GM21447 (cell line): ENCODE measurements at regions not wholly inside any gene's neighbourhood (a gene's known extent, or its start where the extent isn't known, plus 50 kb on each side); places are given as distances from the start of the nearest gene placed in this dataset.
A peak's percentile ranks its signal among the peaks of the same experiment; 100 is the strongest.

ENCODE experiments used
- ATAC-seq: cut with Tn5 transposase; IDR thresholded peaks from one replicate; pipeline ENCODE4 v1.9.1; 2021; ENCODE audit not compliant: unreplicated experiment

DNA sequence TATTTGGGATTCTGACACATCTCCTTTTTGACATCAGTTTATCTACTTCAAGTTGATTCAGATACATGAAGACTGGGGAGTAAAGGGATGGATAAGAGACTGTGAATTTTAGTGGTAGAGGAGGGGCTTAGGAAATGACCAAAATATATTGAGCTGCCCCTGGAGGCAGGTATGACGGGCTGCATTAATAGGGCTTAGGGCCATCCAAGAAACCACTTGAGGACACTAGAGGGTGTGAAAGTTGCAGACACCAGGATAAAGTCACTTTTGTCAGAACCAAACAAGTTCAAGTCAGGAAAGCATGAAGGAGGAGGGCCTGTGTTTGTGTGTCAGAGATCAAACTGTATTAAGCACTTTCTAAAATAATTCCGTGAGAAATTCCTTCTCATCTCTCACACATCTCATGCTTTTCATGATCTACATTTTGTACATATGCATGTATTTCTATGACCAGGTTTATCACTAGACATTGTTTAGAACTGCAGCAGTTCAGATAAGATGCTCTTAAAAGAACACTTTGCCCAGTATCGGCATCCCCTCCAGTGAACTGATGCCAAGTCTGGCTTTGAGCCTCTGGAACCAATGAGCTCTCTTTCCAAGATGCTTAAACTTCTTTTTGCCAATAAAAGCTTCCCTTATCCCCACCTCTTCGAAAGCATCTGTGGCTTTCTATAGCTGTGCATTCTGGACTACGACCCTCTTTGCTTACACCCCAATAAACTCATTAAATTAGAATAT lies 136.9 kb downstream of the SLC38A1 start:
- ATAC-seq: no peak

DNA sequence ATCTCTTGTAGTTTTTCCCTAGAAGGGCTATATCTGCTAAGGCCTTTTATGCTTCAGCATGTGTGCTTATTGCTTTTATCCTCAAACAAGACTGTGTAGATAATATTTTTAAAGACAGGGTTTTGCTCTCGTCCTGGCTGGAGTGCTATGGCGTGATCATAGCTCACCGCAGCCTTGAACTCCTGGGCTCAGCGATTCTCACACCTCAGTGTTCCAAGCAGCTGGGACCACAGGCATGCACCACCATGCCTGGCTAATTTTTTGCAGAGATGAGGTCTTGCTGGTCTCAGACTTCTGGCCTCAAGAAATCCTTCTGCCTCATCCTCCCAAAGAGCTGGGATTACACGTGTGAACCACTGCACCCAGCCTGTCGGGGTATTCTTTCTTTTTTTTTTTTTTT lies 137.3 kb upstream of the SCAF11 start:
- ATAC-seq: no peak

DNA sequence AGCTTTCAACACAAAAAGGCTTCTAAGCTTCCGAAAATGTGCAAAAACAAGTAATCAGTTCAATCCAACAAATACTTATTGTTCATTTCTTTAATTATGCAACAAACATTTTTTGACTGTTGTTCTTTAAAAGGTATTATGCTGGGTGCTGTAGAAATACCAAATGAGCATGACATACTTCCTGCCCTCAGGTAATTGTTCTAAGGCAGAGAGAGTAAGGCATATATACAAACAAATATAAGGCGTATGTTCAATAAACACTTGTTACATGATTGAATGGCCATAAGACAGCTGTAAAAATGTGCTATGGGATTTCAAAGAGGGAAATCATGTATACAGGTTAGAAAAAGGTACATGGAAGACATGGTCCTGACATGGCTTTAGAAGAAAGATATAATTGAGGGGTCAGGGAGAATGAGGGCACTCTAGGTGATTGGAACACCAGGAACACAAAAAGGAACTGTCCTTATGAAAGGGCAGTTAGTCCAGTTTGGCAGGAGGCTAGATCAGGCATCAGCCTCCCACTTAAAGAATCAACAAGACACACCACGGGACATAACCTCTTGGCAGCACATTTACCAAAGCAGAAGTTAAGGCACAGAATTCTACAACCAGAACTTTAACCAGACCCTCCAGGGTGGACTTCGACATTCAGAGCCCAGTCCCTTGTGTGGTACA lies 135.8 kb upstream of the SCAF11 start:
- no peak for ATAC-seq

DNA sequence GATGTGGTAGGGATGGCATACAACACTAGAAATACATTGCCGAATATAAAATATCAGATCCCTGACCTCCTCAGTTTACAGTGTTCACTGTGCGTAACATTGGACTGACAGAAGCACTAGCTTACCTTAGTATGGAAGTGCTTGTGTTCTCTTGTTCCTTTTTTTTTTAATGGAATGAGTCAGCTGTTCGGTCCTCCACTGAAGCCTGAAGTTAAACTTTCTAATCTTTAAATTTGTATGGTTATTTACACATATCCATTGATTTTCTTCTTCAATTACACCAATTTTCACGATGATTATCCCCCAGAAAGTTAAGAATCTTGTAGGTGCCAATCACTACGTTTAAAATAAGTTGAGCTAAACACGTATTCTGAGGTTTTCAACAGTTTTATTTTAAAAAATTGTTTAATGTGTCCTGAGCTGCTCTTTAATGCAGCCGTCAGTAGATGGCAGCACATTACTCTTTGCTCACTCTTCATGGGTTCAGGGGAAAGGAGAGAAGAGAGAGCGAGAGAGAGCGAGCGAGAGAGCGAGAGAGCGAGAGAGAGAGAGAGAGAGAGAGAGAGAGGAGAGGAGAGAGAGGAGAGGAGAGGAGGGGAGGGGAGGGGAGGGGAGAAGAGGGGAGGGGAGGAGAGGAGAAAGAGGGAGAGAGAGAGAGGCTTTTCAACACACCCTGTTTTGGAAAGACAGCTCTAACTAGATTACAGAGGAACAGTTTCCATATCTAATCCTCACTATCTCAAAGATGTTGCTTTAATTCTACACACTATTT lies 134.7 kb upstream of the SCAF11 start:
- peak; percentile 80 for ATAC-seq

DNA sequence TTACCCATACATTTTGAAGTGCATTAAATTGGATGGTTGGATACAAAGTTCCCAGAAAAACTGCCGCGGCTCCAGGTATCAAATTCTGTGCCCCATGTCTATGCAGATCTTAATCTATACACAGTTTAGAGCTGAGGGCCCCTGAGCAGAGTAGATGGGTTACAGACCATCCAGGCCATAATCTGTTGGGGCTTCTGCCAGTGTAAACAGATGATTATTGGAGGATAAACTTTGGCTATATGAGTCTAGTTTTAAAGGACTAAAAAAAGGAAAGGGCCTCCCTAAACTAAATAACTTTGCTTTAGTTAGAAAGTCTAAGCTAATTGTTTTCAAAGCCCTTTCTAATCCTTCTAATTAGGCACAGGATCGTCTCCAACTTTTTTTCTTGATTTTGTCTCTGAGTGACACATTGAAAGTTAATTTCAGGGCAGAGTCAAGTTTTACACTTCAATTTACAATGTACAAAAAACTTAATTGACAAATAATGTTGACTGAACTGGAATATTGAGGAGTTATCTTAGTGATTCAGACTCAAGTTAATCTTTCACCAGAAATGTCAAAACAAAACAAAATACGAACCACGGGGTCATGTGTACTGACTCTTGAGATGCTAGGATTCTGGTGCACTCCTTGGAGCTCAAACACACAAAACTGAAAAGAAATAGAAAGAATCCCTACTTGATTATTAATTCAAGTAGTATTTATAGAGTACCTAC lies 133.9 kb upstream of the SCAF11 start:
- ATAC-seq: peak; percentile 44

DNA sequence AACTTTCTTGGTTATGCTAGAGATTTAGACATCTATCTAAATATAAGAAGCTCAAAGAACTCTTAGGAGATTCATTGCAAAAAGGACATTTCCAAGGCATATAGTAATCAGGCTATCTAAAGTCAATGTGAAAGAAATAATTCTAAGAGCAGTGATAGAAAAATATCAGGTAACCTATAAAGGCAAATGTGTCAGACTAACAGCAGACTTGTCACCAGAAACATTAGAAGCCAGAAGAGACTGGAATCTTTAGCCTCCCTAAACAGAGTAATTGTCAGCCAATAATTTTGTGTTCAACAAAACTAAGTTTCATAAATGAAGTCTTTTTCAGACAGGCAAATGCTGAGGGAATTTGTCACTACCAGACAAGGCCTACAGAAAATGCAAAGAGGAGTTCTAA lies 122.0 kb upstream of the SCAF11 start:
- ATAC-seq: no peak

DNA sequence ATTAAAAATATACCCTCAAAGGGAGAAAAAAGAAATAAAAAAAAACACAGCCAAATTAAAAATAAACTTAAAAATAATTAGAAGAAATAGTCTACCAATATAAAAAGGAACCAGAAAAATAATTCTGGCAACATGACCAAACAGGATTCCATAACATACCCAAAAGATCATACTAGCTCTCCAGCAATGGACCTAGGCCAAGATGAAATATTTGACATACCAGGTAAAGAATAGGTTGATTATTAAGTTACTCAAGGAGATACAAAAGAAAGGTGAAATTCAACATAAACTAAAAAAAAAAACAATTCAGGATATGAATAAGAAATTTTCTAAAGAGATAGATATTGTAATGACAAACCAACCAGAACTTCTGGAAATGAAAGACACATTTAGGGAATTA lies 121.3 kb upstream of the SCAF11 start:
- no peak for ATAC-seq

DNA sequence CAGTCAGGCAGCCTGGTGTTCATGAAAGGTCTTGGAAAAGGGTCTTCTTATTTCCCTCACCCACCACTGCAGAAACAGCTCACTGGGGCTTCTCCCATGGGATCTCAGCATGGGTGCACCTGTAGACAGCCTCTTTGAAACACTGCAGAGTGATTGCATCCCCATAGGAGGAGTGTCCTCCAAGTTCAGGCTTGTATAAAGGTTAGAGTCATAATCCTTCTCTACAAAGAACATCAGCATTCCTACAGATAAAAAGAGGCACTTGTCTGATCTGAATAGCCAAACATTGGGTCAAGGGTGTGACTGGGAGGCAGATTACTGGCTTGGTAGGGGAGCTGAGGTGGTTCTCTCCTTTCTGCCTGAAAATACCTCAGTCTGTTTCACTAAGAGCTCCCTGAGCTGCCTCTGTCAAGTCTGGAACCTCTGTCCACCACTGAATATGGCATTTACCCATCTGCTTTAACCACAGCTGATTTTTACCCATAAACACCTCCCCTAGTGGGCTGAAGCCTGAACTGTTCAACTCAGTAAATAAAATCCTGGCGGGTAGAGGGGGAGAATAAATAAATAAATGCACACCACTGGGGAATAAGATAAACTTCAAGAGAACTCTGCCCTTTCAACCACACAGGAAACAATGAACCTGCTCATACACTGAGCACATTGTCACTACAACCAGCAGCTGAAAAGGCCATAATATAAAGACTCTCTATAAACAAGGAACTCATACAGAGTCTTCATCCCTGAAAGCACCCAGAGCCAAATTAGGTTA lies 120.7 kb upstream of the SCAF11 start:
- no peak for ATAC-seq

DNA sequence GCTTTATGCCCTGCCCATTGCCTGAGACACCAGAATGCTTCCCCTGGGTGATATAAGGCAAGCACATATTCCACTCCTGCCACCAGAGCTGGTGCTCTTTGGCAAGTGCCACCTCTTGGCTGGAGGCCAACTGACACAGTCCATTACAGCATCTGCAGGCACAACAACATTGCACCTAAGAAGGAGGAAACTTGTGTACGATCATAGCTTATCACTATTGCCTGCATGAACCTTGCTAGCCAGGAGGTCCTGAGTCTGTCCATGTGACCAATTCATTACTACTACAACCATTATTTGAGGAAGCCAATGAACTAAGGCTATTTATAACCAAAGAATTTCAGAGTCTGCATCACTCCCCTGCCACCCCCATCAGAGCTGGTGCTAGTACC lies 119.8 kb upstream of the SCAF11 start:
- ATAC-seq: no peak

DNA sequence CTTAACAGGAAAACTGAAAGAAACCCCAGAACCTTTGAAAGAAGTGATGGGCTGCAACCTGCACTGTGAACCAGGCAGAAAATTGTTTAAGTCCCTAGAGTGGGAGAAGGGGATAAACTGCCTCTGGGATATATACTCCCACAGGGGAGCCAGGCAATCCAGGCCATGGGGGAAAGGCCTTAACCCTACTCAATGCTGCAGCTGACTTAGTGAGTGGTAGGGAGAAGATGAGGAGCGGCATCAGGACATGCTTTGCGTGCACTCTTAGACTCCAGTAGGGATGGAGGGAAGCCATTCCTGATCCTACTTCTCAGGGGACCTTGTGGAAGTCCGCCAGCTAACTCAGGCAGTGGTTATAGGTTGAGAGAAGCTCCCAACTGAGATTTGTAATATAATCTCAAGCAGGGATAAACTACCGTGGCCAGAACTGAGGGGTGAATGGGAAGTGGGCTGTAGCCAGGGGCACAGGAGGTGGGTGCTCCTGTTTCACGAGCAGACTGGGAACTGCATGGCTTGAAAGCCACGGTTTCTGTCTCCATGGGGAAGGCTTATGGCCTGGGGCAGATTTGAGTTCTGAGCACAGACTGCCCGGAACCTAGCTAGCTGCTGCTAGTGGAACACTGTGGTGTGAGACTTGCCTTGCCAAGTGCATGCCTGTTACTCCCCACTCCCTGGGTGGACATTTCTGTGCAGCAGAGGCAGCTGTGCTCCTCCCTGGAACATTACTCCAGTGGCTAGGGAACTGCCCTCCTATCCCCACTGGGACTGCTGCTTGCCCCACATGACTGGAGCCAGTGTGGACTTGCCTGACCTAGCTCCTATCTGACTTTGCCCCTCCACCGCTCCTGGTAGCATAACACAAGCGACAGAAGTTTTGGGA lies 119.2 kb upstream of the SCAF11 start:
- ATAC-seq: no peak

DNA sequence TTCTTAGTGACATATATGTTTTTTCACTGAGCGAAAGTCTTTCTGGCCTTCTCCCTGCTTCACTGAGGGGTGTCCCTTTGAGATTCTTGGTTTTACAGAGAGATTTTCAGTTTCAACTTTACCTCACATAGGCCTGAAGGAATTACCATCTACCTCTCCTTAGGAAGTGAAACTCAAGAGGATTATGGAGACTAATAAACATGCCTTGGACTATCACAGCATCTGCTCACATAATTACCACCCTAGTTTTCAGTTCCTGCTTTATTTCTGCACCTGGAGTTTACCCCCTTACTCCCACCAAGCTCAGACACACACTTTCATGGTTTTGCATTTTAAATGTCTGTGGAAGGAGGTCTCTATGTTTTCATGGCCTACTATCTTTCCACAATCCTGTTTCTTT lies 118.3 kb upstream of the SCAF11 start:
- ATAC-seq: peak; percentile 89

DNA sequence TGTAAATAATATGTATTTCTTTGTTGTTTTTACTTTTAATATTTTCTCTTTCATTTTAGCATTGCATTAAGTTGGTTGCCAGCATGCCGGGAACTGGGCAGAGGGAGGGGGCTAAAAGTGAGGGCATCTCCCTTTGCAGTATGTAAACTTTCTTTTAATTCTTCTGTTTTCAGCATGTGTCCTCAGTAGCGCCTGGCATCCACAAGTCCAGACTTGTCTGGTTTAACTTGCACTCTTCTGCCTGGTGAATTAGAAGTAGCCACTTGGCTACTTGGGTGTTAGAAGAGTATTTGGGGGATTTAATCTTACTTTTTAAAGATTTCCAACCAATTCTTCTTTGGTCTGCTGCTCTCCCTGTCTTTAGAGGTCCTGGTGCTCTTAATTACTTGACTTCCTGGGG lies 117.2 kb upstream of the SCAF11 start:
- no peak for ATAC-seq

DNA sequence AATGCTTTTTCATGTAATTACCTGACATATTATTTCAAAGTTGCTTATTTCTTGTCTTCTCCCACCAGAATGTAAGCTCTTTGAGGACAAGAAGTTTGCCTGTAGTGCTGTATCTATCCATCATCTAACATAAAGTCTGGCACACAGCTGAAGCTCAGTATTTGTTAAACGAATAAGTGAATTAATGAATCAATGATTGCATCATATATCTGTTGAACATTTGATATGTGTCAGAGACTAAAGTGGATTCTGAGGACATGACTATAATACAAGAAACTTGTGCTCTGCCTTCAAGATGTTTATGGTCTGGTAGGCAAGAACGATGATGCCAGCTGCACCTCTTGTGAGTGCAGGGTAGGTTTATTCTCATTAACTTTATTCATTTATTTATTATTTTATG lies 115.4 kb upstream of the SCAF11 start:
- no peak for ATAC-seq

DNA sequence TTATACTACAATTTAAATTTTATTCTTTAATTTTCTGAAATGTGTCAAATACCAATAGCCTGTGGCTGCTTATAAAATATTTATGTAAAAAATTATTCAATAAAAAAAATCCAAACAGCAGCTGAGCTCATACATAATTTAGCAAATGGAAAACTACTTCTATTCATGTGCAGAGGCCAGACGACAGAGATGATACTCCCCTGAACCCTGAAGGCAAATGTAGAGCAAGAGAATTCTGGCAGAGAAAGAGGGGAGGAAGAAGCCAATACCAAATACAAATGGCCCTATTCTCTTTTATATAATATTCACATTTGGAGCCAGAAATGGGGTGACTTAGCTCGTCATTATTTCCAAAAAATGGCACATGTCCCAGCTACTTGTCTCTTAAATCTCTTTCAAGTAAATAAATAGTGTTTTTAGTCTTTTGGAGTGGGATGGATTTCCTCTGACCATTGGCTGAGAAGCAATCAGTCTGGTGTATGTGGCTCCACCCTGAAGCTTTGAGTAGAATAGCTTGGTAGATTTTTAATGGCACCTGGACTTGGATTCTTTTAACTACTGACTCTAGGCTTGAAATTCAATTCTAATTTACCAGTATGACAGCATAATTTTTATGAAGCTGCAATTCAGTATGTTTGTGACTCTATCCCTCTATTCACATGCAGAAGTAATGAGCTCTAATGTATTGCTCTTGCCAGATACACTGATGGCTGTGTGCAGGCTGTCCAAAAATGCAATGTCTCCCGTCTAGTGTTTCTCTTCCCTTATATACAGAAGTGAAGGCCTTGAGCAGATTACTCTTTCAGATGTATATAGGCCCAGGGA lies 113.4 kb upstream of the SCAF11 start:
- no peak for ATAC-seq

DNA sequence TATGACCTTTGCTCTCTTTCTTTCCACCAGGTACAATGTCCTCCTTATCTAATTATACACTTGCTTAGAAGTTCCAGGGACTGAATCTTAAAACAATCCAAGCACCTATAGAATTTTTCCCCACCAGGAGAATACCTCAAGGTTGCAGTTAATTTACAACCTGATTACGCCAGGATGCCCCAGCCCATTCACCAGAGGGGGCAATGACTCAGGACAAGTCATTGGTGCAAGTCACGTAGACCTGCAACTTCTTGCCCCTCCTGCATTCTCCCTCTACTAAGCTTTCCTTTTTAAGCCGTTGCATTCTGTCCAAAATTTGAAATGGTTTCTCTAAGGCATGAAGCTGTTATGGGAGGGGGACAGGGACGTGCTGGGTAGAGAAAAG lies 111.1 kb upstream of the SCAF11 start:
- ATAC-seq: no peak

DNA sequence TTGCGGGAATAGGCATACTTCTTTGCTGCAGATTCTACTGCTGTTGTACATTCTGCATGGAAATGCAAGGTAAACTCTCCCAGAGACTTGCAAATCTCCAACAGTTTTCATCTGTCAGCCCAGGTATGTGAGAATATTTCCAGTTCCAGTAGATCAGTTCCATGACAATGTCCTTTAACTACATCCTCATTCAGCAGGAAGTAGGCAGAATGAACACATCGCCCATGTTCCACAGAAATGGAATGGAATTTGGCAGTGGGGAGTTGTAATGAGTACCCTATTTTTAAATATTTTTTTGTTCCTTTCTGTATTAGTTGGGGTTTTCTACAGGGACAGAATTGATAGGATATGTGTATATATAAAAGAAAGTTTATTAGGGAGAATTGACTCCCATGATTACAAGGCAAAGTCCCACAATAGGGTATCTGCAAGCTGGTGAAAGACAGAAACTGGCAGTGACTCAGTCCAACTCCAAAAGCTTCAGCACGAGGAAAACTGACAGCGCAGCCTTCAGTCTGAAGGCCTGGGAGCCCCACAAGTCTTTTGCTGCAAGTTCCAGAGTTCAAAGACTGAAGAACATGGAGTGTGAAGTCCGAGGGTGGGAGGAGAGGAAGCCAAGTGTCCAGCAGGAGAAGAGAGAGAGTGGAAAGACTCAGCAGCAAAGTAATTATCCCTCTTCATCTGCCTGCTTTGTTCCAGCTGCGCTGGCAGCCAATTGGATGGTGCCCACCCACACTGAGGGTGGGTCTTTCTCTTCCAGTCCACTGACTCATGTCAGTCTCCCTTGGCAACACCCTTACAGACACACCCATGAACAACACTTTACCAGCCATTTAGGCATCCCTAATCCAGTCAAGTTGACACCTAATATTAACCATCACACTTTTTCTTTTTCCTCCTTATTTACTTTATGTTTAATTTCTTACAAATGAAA lies 110.4 kb upstream of the SCAF11 start:
- ATAC-seq: no peak

DNA sequence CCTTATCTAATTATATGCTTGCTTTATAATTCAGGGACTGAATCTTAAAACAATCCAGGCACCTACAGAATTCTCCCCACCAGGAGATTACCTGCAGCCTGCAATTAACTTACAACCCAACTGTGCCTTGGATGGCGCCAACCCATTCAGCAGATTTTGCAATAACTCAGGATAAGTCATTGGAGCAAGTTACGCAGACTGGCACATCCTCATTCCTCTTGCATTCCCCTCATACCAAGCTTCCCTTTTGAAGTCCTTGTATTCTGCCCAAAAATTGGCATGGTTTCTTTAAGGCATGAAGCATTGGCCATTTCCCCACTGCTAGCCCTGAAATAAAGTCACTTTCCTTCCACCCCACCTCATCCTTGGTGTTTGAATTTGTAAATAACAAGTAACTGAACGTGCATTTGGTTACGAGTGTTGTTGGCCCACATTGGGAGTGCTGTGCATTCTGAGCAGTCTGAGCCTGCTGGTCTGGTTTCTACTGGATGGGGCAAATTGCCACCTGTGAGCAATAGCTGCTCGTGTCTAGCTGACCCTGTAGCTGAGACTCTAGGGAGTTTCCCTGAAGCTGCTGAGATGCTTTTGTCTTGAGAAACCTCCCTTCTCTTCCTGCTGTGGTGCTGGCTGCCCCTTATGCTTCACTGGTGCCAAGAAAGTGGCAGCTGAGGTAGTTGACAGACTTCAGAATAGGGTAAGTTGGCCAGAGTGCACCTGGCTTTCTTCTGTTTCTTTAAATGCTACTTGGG lies 99.2 kb upstream of the SCAF11 start:
- no peak for ATAC-seq
